ENCODE measurements at regions not wholly inside any gene's neighbourhood (a gene's known extent, or its start where the extent isn't known, plus 50 kb on each side); places are given as distances from the start of the nearest gene placed in this dataset.

GRCh38 chrX:148412006-148412405, 88.4 kb upstream of the AFF2 start:
- WGBS, result 65% methylated on average over 3 of the region's 3 CpGs
- no peaks in the 10 kb centered on the region for H3K27me3 ChIP-seq (ENCODE audit: insufficient read depth, low read length)
- H3K36me3 ChIP-seq (ENCODE audit: insufficient read depth, low read length), result no peaks in the 10 kb centered on the region
- no peak overlapping the region for H3K9ac ChIP-seq (ENCODE audit: low read depth, low read length)
- no peak overlapping the region for H3K27ac ChIP-seq (ENCODE audit: low read depth, low read length)
- H3K4me1 ChIP-seq (ENCODE audit: insufficient read depth, low read length), result 0 out of 2 replicates have a peak, but pooled peaks cover 7% of the 10 kb centered on the region
- no peak overlapping the region for H3K4me3 ChIP-seq (ENCODE audit: low read length)
- no peaks in the 10 kb centered on the region for H3K9me3 ChIP-seq (ENCODE audit: insufficient read depth, low read depth, low read length)

- Histone ChIP-seq H3K4me3 (ENCODE audit: low read length) (no peak overlapping the region), H3K27ac (ENCODE audit: low read depth, low read length) (no peak overlapping the region), H3K36me3 (ENCODE audit: insufficient read depth, low read length) (no peaks in the 10 kb centered on the region), H3K9ac (ENCODE audit: low read depth, low read length) (no peak overlapping the region), H3K9me3 (ENCODE audit: insufficient read depth, low read depth, low read length) (no peaks in the 10 kb centered on the region), H3K4me1 (ENCODE audit: insufficient read depth, low read length) (0 out of 2 replicates have a peak, but pooled peaks cover 7% of the 10 kb centered on the region), H3K27me3 (ENCODE audit: insufficient read depth, low read length) (no peaks in the 10 kb centered on the region)
- 100% methylated on average over 2 of the region's 2 CpGs for WGBS
Observed at GRCh38 chrX:148416142-148416541, 84.3 kb upstream of the AFF2 start.

- WGBS, result 96% methylated on average over 4 of the region's 4 CpGs
- Histone ChIP-seq H3K27me3 (ENCODE audit: insufficient read depth, low read length) (no peaks in the 10 kb centered on the region), H3K9ac (ENCODE audit: low read depth, low read length) (no peak overlapping the region), H3K9me3 (ENCODE audit: insufficient read depth, low read depth, low read length) (no peaks in the 10 kb centered on the region), H3K4me3 (ENCODE audit: low read length) (no peak overlapping the region), H3K36me3 (ENCODE audit: insufficient read depth, low read length) (no peaks in the 10 kb centered on the region), H3K4me1 (ENCODE audit: insufficient read depth, low read length) (0 out of 2 replicates have a peak, but pooled peaks cover 7% of the 10 kb centered on the region), H3K27ac (ENCODE audit: low read depth, low read length) (no peak overlapping the region)
Observed at GRCh38 chrX:148416931-148417330, 83.5 kb upstream of the AFF2 start.

DNA sequence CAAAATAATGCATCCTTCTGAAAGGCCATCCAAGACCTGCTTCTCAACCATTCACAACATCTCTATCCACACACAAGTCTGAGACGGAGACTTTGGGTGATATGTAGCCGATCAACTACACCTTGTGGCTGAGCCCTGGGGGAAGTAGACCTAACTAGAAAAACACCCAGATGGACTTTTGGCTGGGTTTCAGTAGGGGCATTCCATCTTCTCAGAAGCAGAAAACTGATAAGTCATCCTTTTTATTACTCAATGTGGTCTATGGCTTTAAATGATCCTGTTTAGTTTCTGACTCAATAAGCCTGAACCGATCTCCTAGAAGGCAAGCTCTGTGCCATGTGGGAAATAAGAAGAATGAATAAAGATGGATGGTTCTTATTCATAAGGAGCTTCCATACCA, 82.5 kb upstream of the AFF2 start:
- WGBS, result 64% methylated on average over 3 of the region's 3 CpGs
- Histone ChIP-seq H3K4me3 (ENCODE audit: low read length) (no peak overlapping the region), H3K9me3 (ENCODE audit: insufficient read depth, low read depth, low read length) (no peaks in the 10 kb centered on the region), H3K9ac (ENCODE audit: low read depth, low read length) (no peak overlapping the region), H3K36me3 (ENCODE audit: insufficient read depth, low read length) (no peaks in the 10 kb centered on the region), H3K4me1 (ENCODE audit: insufficient read depth, low read length) (no peaks in the 10 kb centered on the region), H3K27me3 (ENCODE audit: insufficient read depth, low read length) (no peaks in the 10 kb centered on the region), H3K27ac (ENCODE audit: low read depth, low read length) (no peak overlapping the region)

DNA sequence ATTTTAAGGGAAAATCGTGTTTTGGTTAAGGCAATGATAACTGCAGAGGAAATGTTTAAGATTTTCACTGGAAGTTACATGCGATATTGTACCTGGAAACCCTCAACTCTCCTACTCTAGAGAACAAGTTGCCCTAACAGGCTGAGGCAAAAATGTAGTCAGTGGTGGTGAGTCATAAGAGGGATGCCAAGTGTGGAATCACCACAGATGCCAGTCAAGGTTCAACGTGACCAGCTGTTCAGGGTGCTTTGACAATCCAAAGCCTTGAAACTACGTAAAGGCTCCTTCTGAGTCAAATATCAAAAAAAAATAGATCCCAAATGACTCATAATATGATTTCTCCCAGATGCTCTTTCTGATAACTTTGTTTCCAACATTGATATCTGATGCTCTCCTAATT, 77.9 kb upstream of the AFF2 start:
- Histone ChIP-seq H3K36me3 (ENCODE audit: insufficient read depth, low read length) (no peaks in the 10 kb centered on the region), H3K27ac (ENCODE audit: low read depth, low read length) (no peak overlapping the region), H3K27me3 (ENCODE audit: insufficient read depth, low read length) (peaks cover 8% of the 10 kb centered on the region), H3K9ac (ENCODE audit: low read depth, low read length) (no peak overlapping the region), H3K4me1 (ENCODE audit: insufficient read depth, low read length) (peaks cover 18% of the 10 kb centered on the region; the same call in 1 of the 2 replicates), H3K4me3 (ENCODE audit: low read length) (no peak overlapping the region), H3K9me3 (ENCODE audit: insufficient read depth, low read depth, low read length) (no peaks in the 10 kb centered on the region)
- 97% methylated on average over 3 of the region's 4 CpGs for WGBS

DNA sequence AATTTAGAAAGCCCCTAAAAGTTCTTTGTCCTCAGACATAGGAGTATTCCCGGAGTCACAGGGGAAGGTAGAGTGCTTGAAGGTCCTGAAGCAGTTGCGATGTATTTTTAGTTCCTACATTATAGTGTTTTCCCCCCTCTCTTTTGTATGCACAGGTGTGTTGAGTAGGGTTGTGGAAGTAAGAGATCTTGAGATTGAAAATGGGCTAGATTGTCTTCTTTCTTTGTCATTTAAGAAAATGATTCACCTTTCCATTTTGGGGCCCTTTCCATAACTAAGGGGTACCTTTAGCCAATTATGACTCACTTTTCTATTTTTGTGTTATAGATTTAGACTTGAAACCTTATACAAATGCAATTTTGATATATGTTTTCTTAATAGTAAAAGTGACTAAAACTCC, 75.8 kb upstream of the AFF2 start:
- no CpG with 5 or more reads among the region's 2 CpGs for WGBS
- H3K27ac ChIP-seq (ENCODE audit: low read depth, low read length), result no peak overlapping the region
- no peaks in the 10 kb centered on the region for H3K36me3 ChIP-seq (ENCODE audit: insufficient read depth, low read length)
- no peaks in the 10 kb centered on the region for H3K9me3 ChIP-seq (ENCODE audit: insufficient read depth, low read depth, low read length)
- H3K4me3 ChIP-seq (ENCODE audit: low read length), result no peak overlapping the region
- H3K27me3 ChIP-seq (ENCODE audit: insufficient read depth, low read length), result peaks cover 11% of the 10 kb centered on the region
- peaks cover 18% of the 10 kb centered on the region; the same call in 1 of the 2 replicates for H3K4me1 ChIP-seq (ENCODE audit: insufficient read depth, low read length)
- no peak overlapping the region for H3K9ac ChIP-seq (ENCODE audit: low read depth, low read length)

DNA sequence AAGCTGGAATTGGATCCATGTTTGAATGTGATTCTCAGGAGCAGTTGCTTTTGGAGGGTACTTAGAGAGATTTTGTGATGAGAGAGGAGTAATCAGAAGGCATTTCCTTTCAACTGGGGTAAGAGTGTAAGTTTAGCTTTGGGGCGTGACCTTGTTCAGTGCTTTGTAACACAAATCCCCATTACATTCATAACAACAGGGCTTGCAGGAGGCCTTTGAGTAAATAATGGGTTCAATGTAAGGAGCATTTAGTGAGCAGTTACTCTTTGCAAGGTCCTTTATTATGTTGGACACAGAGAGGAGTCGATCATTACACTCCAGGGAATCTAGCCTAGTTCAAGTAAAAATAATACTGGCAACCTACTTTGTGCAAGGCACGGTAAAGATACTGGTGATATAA, 74.0 kb upstream of the AFF2 start:
- peaks cover 11% of the 10 kb centered on the region for H3K27me3 ChIP-seq (ENCODE audit: insufficient read depth, low read length)
- WGBS, result 9% methylated on average over 2 of the region's 3 CpGs
- peak overlapping the region; percentile 86; the same call in 1 of the 2 replicates for H3K27ac ChIP-seq (ENCODE audit: low read depth, low read length)
- H3K9me3 ChIP-seq (ENCODE audit: insufficient read depth, low read depth, low read length), result no peaks in the 10 kb centered on the region
- H3K36me3 ChIP-seq (ENCODE audit: insufficient read depth, low read length), result no peaks in the 10 kb centered on the region
- H3K4me1 ChIP-seq (ENCODE audit: insufficient read depth, low read length), result peaks cover 18% of the 10 kb centered on the region; the same call in 1 of the 2 replicates
- no peak overlapping the region for H3K9ac ChIP-seq (ENCODE audit: low read depth, low read length)
- no peak overlapping the region for H3K4me3 ChIP-seq (ENCODE audit: low read length)

GRCh38 chrX:148441387-148441786, 59.0 kb upstream of the AFF2 start:
- peak overlapping the region; percentile 21; the same call in 1 of the 2 replicates for H3K4me3 ChIP-seq (ENCODE audit: low read length)

GRCh38 chrX:148443216-148443615, 57.2 kb upstream of the AFF2 start:
- H3K9ac ChIP-seq (ENCODE audit: low read depth, low read length), result no peak overlapping the region
- H3K4me1 ChIP-seq (ENCODE audit: insufficient read depth, low read length), result peaks cover 19% of the 10 kb centered on the region
- WGBS, result 94% methylated on average over 3 of the region's 3 CpGs
- no peak overlapping the region for H3K27ac ChIP-seq (ENCODE audit: low read depth, low read length)
- H3K4me3 ChIP-seq (ENCODE audit: low read length), result no peak overlapping the region
- H3K36me3 ChIP-seq (ENCODE audit: insufficient read depth, low read length), result no peaks in the 10 kb centered on the region
- peaks cover 10% of the 10 kb centered on the region for H3K27me3 ChIP-seq (ENCODE audit: insufficient read depth, low read length)
- no peaks in the 10 kb centered on the region for H3K9me3 ChIP-seq (ENCODE audit: insufficient read depth, low read depth, low read length)

More at GRCh38 chrX:148441387-148441786, 59.0 kb upstream of the AFF2 start:
- 5% methylated on average over 2 of the region's 3 CpGs for WGBS
- Histone ChIP-seq H3K9me3 (ENCODE audit: insufficient read depth, low read depth, low read length) (no peaks in the 10 kb centered on the region), H3K9ac (ENCODE audit: low read depth, low read length) (peak overlapping the region; percentile 47; the same call in 1 of the 2 replicates), H3K27me3 (ENCODE audit: insufficient read depth, low read length) (peaks cover 10% of the 10 kb centered on the region), H3K36me3 (ENCODE audit: insufficient read depth, low read length) (no peaks in the 10 kb centered on the region), H3K27ac (ENCODE audit: low read depth, low read length) (peak overlapping the region; percentile 82), H3K4me1 (ENCODE audit: insufficient read depth, low read length) (peaks cover 19% of the 10 kb centered on the region)

- H3K4me3 ChIP-seq (ENCODE audit: low read length), result no peak overlapping the region
- 95% methylated on average over 4 of the region's 4 CpGs for WGBS
- no peaks in the 10 kb centered on the region for H3K4me1 ChIP-seq (ENCODE audit: insufficient read depth, low read length)
- no peaks in the 10 kb centered on the region for H3K36me3 ChIP-seq (ENCODE audit: insufficient read depth, low read length)
- H3K9ac ChIP-seq (ENCODE audit: low read depth, low read length), result no peak overlapping the region
- no peaks in the 10 kb centered on the region for H3K27me3 ChIP-seq (ENCODE audit: insufficient read depth, low read length)
- H3K9me3 ChIP-seq (ENCODE audit: insufficient read depth, low read depth, low read length), result no peaks in the 10 kb centered on the region
- H3K27ac ChIP-seq (ENCODE audit: low read depth, low read length), result no peak overlapping the region
Observed at GRCh38 chrX:148448686-148449085, 51.7 kb upstream of the AFF2 start.

Data from HUES64 (cell line).